ENCODE measurements at regions not wholly inside any gene's neighbourhood (a gene's known extent, or its start where the extent isn't known, plus 50 kb on each side); places are given as distances from the start of the nearest gene placed in this dataset.
"Not testable (repeated sequence)": the region's sequence is repeated elsewhere in the genome, so short reads cannot be mapped to it uniquely, and the experiment has no call there.

GRCh38 chr14:52175982-52176502 lies 91.5 kb upstream of the PTGDR start (continued):
- no peak for TF ChIP-seq CEBPB (IDR thresholded peaks at IDR 0.05; ENCODE audit: borderline replicate concordance in 1 of 2, low read depth in 2 of 2, low read length in 2 of 2)
- TF ChIP-seq POLR2AphosphoS2 (IDR thresholded peaks at IDR 0.05; ENCODE audit: low read depth, low read length): no peak
- TF ChIP-seq TBL1XR1 (IDR thresholded peaks at IDR 0.05; ENCODE audit: low read depth, low read length): no peak
- no peak for TF ChIP-seq SUPT20H (IDR thresholded peaks at IDR 0.05; ENCODE audit: borderline replicate concordance, control insufficient read depth, low read depth, low read length)
- TF ChIP-seq NBN (IDR thresholded peaks at IDR 0.05): no peak
- TF ChIP-seq SKIL (IDR thresholded peaks at IDR 0.05; ENCODE audit: low read depth, poor library complexity, severe bottlenecking): no peak

DNA sequence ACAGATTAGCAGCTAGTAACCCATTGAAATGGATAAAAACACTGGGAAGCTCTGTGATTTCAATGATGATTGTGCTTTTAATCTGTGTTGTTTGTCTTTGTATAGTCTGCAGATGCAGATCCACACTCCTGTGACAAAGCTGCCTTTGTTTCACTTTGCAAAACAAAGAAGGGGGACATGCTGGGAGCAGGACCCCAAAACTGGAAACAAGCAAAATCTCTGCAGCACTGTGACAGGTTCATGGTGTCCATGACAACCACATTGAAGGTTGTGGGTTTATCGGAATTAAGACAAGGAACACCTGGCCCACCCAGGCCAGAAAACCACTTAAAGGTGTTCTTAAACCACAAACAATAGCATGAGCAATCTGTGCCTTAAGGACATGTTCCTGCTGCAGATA lies 95.6 kb upstream of the PTGDR start:
- RAD21 ChIA-PET (ENCODE audit: unreplicated experiment); FAIRE-seq; H3K36me3 ChIP-seq (ENCODE audit: control insufficient read depth in 2 of 2, insufficient read depth in 2 of 2, low read length in 1 of 2); in situ Hi-C loops (cut with MboI); H4K20me1 ChIP-seq (ENCODE audit: control insufficient read depth, insufficient read depth); H3K4me2 ChIP-seq (ENCODE audit: control insufficient read depth, insufficient read depth); H3K27ac ChIP-seq (ENCODE audit: control insufficient read depth, insufficient read depth); intact Hi-C loops (cut with micrococcal nuclease; ENCODE audit: unreplicated experiment); POLR2A ChIA-PET; H3K9me3 ChIP-seq (replicated peaks; ENCODE audit: control insufficient read depth, insufficient read depth, low read length); H3K27me3 ChIP-seq (replicated peaks in 1 of 2; ENCODE audit: control insufficient read depth in 2 of 2, insufficient read depth in 2 of 2, low read length in 1 of 2); H3K79me2 ChIP-seq (ENCODE audit: control insufficient read depth, insufficient read depth, low read length); H3K4me3 ChIP-seq; ATAC-seq; BruUV-seq (replicated peaks); SMC1A ChIA-PET (ENCODE audit: uncharacterized antibody, unreplicated experiment); H2AFZ ChIP-seq (ENCODE audit: control insufficient read depth, low read depth, low read length); CTCF ChIA-PET; H3K4me1 ChIP-seq (ENCODE audit: control insufficient read depth, insufficient read depth, low read length); H3K9ac ChIP-seq (ENCODE audit: control insufficient read depth, insufficient read depth, low read length); DNase-seq (ENCODE audit: low read depth, low spot score): not testable (repeated sequence)
- 4% methylated on average over 1 of the region's 1 CpG for WGBS (ENCODE audit: insufficient coverage, insufficient replicate concordance, low lambda C conversion rate, missing lambda C conversion rate)
